GM23248 (cell line): ENCODE measurements at regions not wholly inside any gene's neighbourhood (a gene's known extent, or its start where the extent isn't known, plus 50 kb on each side); places are given as distances from the start of the nearest gene placed in this dataset.

Source experiments
- DNase-seq: peaks from one replicate; pipeline ENCODE4 v3.0.0-alpha.2; 2015
- H2AFZ ChIP-seq: fragments of 200-600 bp; sonication (generic); 2 replicates; pipeline ENCODE4 v1.6.1; 2016; ENCODE audit warnings: antibody characterized with exemption
- H3F3A ChIP-seq: fragments of 200-600 bp; sonication (generic); 2 replicates; pipeline ENCODE4 v1.6.1; 2016; ENCODE audit warnings: mild to moderate bottlenecking, antibody characterized with exemption, mixed run types; ENCODE audit not compliant: insufficient read depth
- H3K27ac ChIP-seq: fragments of 200-600 bp; sonication (generic); 2 replicates; pipeline ENCODE4 v1.5.1; 2016; ENCODE audit warnings: mild to moderate bottlenecking
- H3K27me3 ChIP-seq: fragments of 200-600 bp; sonication (generic); replicated peaks from 2 replicates; pipeline ENCODE4 v1.6.1; 2016; ENCODE audit warnings: mild to moderate bottlenecking; ENCODE audit not compliant: insufficient read depth
- H3K36me3 ChIP-seq: fragments of 200-600 bp; sonication (generic); 2 replicates; pipeline ENCODE4 v1.6.1; 2016; ENCODE audit warnings: low read depth, mild to moderate bottlenecking
- H3K4me1 ChIP-seq: fragments of 200-600 bp; sonication (generic); 2 replicates; pipeline ENCODE4 v1.6.1; 2016; ENCODE audit warnings: mild to moderate bottlenecking; ENCODE audit not compliant: insufficient read depth
- H3K4me2 ChIP-seq: fragments of 200-600 bp; sonication (generic); one replicate; pipeline ENCODE4 v1.6.1; 2016; ENCODE audit warnings: mild to moderate bottlenecking; ENCODE audit not compliant: unreplicated experiment
- H3K4me3 ChIP-seq: fragments of 200-600 bp; sonication (generic); 2 replicates; pipeline ENCODE4 v1.5.1; 2016; ENCODE audit warnings: mild to moderate bottlenecking
- H3K79me2 ChIP-seq: fragments of 200-600 bp; sonication (generic); 2 replicates; pipeline ENCODE4 v1.6.1; 2016; ENCODE audit warnings: mild to moderate bottlenecking; ENCODE audit not compliant: insufficient read depth
- H3K9ac ChIP-seq: fragments of 200-600 bp; sonication (generic); 2 replicates; pipeline ENCODE4 v1.6.1; 2016; ENCODE audit warnings: mild to moderate bottlenecking
- H3K9me2 ChIP-seq: fragments of 200-600 bp; sonication (generic); 2 replicates; pipeline ENCODE4 v1.6.1; 2016; ENCODE audit warnings: mixed run types, mild to moderate bottlenecking, moderate library complexity; ENCODE audit not compliant: insufficient read depth
- H3K9me3 ChIP-seq: fragments of 200-600 bp; sonication (generic); one replicate; pipeline ENCODE4 v1.6.1; 2017; ENCODE audit warnings: low read depth
- H4K20me1 ChIP-seq: fragments of 200-600 bp; sonication (generic); 2 replicates; pipeline ENCODE4 v1.6.0; 2016; ENCODE audit not compliant: insufficient read depth
- EZH2 ChIP-seq: fragments of 200-600 bp; sonication (generic); IDR thresholded peaks from 2 replicates; pipeline ENCODE4 v1.6.1; 2018; ENCODE audit warnings: antibody characterized with exemption, mild to moderate bottlenecking; ENCODE audit not compliant: insufficient read depth, poor library complexity, severe bottlenecking
- EZH2phosphoT487 ChIP-seq: fragments of 200-600 bp; sonication (generic); IDR thresholded peaks from 2 replicates; pipeline ENCODE4 v1.6.1; 2018; ENCODE audit warnings: antibody characterized with exemption, moderate library complexity, mild to moderate bottlenecking, low read depth; ENCODE audit not compliant: insufficient read depth
- WGBS, 2 experiments: methylation state at CpG; one replicate each; pipeline ENCODE4 v1.1.6; 2015 to 2017; ENCODE audit warnings: low lambda C conversion rate in 2 of 2, low coverage in 1 of 2; ENCODE audit errors: missing lambda C conversion rate in 2 of 2; 5-methylcytosine and 5-hydroxymethylcytosine counted together
- in situ Hi-C: fragments of 300-500 bp; cut with MboI; formaldehyde crosslinking; loops from 2 replicates; pipeline ENCODE4 v1.15.0; 2020

DNA sequence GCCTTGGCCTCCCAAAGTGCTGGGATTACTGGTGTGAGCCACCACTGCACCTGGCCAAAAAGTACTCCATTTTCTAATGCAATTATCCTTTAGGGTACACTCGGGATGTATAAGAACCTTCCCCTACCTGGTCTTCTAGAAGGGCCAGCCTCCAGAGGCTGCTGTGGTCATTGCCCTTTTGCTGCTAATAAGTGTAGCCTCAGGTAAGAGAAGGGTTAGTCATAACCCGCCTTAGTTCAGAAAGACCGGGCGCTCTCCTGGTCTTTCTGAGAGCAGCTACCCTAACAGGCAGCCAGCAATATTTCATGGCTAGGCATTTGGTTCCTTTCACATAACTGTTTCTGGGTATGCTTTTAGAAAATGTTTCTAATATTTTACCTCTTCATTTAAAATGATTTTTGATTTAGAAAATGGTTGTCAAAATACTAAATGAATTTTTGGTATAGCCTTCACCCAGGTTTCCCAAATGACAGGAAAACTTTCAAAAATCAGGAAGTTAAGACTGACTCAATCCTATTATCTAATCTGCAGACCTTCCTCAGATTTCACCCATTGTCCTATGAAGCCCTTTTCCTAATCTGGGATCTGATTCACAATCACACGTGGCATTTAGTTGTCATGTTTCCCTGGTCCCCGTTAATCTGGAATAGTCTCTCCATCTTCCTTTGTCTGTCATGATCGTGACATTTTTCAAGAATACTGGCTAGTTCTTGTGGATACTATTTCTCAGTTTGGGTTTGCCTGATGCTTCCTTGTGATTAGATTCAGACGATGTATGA is 479.0 kb downstream of the SIPA1L2 start:
- no peaks in the 10 kb centered on the region for H3K9me2 ChIP-seq
- no peak overlapping the region for H3K9ac ChIP-seq
- H3K4me3 ChIP-seq: no peak overlapping the region
- H4K20me1 ChIP-seq: no peaks in the 10 kb centered on the region
- H3K79me2 ChIP-seq: no peaks in the 10 kb centered on the region
- in situ Hi-C loops: no loop called here
- H3K36me3 ChIP-seq: no peaks in the 10 kb centered on the region
- WGBS, 2 experiments: 85 to 86% methylated on average over 8 of the region's 8 CpGs
- DNase-seq: no peak
- H3K9me3 ChIP-seq: no peaks in the 10 kb centered on the region
- peaks cover 12% of the 10 kb centered on the region for H3K4me1 ChIP-seq
- H3K4me2 ChIP-seq: no peak overlapping the region
- no peaks in the 10 kb centered on the region for H3K27me3 ChIP-seq
- H2AFZ ChIP-seq: no peak overlapping the region
- TF ChIP-seq EZH2 (no peak), EZH2phosphoT487 (no peak)
- no peak overlapping the region for H3K27ac ChIP-seq
- 0 out of 2 replicates have a peak, but pooled peaks cover 6% of the 10 kb centered on the region for H3F3A ChIP-seq

DNA sequence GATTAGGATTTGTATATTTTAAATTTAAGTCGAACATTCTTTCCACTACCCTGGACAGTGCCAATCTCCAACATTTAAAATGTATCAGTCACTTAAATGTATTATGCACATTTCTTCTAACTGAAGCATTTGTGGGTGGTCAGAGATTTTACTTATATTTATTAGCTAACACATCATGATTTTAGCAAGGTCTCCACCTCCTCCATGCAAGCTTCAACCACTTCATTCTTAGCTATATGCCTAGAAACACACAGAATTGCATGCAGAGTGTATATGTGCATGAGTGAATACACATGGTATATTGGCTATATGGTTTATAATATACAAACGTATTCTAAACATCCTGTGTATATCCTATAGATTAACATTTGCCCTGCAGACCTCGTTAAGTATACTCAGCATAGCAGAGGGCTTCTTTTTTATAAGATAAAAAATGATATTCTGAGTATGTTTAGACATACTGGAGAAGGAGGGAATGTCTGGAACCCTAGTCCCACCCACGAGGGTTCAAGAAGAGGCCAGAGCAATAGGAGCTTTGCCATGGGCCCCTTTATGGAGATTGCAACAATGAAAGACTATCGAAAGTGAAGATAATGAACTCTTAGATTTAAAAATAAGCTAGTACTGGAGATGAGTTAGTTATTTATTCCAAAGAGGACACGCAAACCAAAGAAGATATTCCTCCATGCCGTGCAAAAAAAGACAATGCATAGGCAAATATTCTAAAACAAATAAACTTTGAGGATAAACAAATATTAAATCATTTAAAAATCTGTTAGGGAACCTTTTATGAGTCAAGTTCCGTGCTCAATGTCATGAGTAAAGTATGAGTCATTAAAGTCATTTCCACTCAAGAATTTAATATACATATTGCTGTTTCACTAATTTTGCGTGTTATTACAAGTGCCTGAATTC is 480.4 kb downstream of the SIPA1L2 start:
- TF ChIP-seq EZH2phosphoT487: no peak
- TF ChIP-seq EZH2: no peak
- H3K4me1 ChIP-seq: peaks cover 12% of the 10 kb centered on the region
- no peaks in the 10 kb centered on the region for H3K9me2 ChIP-seq
- H4K20me1 ChIP-seq: no peaks in the 10 kb centered on the region
- H3K27ac ChIP-seq: peak overlapping the region; percentile 20; the same call in 1 of the 2 replicates
- H3K36me3 ChIP-seq: no peaks in the 10 kb centered on the region
- H2AFZ ChIP-seq: no peak overlapping the region
- in situ Hi-C loops: no loop called here
- peak; percentile 68 for DNase-seq
- H3K79me2 ChIP-seq: no peaks in the 10 kb centered on the region
- no peaks in the 10 kb centered on the region for H3K27me3 ChIP-seq
- H3F3A ChIP-seq: 0 out of 2 replicates have a peak, but pooled peaks cover 6% of the 10 kb centered on the region
- 47 to 48% methylated on average over 9 of the region's 9 CpGs for WGBS, 2 experiments
- no peak overlapping the region for H3K4me3 ChIP-seq
- no peaks in the 10 kb centered on the region for H3K9me3 ChIP-seq
- H3K4me2 ChIP-seq: peak overlapping the region; percentile 60
- H3K9ac ChIP-seq: no peak overlapping the region

DNA sequence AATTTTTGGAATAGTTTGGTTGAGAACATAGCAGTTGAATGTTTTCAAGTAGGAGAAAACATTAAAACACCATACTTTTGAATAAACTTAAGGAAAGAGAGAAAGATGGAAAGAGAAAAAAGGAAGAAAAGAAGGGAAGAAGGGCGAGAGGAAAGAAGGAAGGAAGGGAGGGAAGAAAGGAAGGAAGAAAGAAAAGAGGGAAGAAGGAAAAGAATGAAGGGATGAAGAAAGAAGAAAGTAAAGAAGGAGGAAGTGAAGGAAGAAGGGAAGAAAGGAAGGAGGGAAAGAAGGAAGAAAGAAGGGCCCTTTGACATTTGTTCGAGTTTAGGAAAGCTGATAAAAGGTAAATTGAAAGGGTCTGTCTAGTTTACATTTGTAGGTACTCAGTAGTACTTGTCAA is 482.7 kb downstream of the SIPA1L2 start:
- no peak for DNase-seq
- no peak overlapping the region for H3K4me3 ChIP-seq
- no peak overlapping the region for H3K9ac ChIP-seq
- H3F3A ChIP-seq: peaks cover 20% of the 10 kb centered on the region; the same call in 1 of the 2 replicates
- WGBS, 2 experiments: 86 to 93% methylated on average over 2 of the region's 2 CpGs
- H3K27ac ChIP-seq: no peak overlapping the region
- H3K4me2 ChIP-seq: no peak overlapping the region
- H3K9me2 ChIP-seq: no peaks in the 10 kb centered on the region
- TF ChIP-seq EZH2phosphoT487 (no peak), EZH2 (no peak)
- H3K79me2 ChIP-seq: no peaks in the 10 kb centered on the region
- in situ Hi-C loops: no loop called here
- no peaks in the 10 kb centered on the region for H4K20me1 ChIP-seq
- H3K36me3 ChIP-seq: no peaks in the 10 kb centered on the region
- no peak overlapping the region for H2AFZ ChIP-seq
- H3K27me3 ChIP-seq: no peaks in the 10 kb centered on the region
- no peaks in the 10 kb centered on the region for H3K9me3 ChIP-seq
- peaks cover 27% of the 10 kb centered on the region for H3K4me1 ChIP-seq

DNA sequence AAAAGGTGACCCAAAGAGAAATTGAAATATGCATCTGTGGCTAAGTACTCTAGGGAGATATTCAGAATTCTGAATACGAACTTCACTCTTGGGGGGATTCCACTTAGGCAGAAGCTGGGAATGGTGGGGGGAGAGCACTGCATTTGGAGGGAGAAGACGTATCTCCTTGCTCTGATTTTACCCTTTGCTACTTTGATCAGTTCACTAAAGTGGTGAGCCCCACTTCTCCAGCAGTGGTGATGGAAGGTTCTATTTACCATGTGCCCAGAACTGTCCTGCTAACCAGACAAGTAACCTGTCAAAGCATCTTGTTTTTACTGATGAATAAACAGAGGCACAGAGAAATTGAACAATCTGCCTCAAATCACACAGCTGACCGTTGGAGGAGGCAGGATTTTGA is 483.4 kb downstream of the SIPA1L2 start:
- H3K27ac ChIP-seq: no peak overlapping the region
- DNase-seq: no peak
- no peak overlapping the region for H2AFZ ChIP-seq
- no peaks in the 10 kb centered on the region for H3K9me3 ChIP-seq
- no peak overlapping the region for H3K4me3 ChIP-seq
- H3K79me2 ChIP-seq: no peaks in the 10 kb centered on the region
- WGBS, 2 experiments: 90 to 92% methylated on average over 3 of the region's 3 CpGs
- no peak overlapping the region for H3K9ac ChIP-seq
- no peak for TF ChIP-seq EZH2phosphoT487
- TF ChIP-seq EZH2: no peak
- H3K9me2 ChIP-seq: no peaks in the 10 kb centered on the region
- H3K4me1 ChIP-seq: peaks cover 34% of the 10 kb centered on the region
- peaks cover 26% of the 10 kb centered on the region; the same call in 1 of the 2 replicates for H3F3A ChIP-seq
- no peaks in the 10 kb centered on the region for H3K36me3 ChIP-seq
- no peaks in the 10 kb centered on the region for H4K20me1 ChIP-seq
- no peaks in the 10 kb centered on the region for H3K27me3 ChIP-seq
- in situ Hi-C loops: no loop called here
- no peak overlapping the region for H3K4me2 ChIP-seq
